RCC 7860 (cell line): ENCODE measurements at regions not wholly inside any gene's neighbourhood (a gene's known extent, or its start where the extent isn't known, plus 50 kb on each side); places are given as distances from the start of the nearest gene placed in this dataset.
A peak's percentile ranks its signal among the peaks of the same experiment; 100 is the strongest.

ENCODE experiments used
- DNase-seq: peaks from one replicate; pipeline ENCODE4 v3.0.0-alpha.2; 2015; ENCODE audit warnings: low spot score
- FAIRE-seq: peaks from 2 replicates; lab custom pipeline; 2012; peaks lifted over from hg19 to GRCh38; lab: Jason Lieb, UNC

DNA sequence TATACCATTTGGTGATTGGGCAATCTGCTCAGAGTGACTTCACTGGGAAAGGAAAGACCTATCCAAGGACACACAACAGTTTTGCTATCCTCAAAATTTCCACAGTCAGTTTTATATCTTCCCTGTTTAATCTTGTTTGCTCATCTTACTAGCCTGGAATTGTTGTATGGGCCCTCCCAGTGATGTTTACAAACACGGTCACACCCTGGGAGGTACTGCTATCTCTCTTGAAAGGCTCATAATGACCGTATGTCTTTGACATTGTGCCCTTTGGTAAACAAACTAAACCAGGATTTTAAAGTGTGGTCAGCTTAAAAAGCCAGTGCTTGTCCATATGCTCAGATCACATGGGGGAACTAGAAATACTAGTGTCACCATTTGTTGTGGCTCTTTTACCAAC, 277.0 kb downstream of the CDH2 start:
- no peak for FAIRE-seq

DNA sequence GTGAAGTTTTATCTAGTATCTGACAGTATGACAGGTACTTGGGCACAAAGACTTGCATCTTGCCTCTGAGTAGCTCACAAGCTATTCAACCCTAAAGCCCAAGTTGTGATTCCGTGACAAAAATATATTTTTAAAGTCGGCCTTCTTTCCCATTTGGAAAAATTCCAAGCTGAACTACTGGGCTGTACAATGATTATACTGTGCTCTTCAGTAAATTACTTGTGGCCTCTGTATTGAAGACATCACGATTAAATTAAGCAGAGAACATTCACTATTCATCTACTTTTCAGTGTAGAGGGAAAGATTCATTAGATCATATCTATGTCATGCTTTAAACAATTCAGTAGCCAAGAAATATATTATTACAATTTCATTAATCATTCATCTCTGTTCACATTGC, 282.2 kb downstream of the CDH2 start:
- FAIRE-seq (no peak), DNase-seq (no peak)

More for the DNA sequence above, 277.0 kb downstream of the CDH2 start:
- no peak for DNase-seq

DNA sequence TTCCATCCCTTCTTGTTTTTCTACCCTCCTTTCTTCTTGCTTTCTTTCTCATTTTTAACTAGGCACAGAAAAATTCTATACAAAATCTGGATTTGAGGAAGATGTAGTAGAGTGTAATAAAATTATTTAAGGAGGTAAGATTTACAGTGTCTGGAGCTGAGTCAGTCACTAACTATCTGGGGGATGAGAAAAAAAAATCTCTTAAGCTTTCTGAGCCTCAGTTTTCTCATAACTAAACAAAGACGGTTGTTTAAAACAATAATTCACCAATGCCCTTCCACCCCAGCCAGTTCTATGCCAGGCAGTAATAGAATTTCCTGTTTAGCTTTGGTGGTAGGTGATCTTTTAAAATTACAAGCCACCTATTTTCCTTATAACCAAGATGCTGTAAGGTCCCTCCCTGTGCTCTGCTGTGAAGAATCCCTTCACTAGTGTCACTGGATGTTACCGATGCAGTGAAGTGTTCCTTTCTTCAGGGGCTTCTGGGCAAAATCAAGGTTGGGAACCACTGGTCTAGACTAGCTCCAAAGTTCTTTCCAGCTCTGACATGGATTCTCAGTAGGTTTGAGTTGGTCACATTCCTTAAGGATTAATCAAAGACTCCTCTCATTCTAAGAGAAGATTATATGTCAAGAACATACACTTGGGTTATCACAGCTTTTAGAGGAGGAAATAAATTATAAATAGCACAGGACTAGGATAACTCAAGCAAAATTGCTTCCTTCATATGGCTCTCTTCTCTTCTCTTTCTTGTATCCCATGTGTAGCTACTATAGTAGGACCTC, 289.0 kb downstream of the CDH2 start:
- FAIRE-seq (no peak), DNase-seq (peak; percentile 39)

DNA sequence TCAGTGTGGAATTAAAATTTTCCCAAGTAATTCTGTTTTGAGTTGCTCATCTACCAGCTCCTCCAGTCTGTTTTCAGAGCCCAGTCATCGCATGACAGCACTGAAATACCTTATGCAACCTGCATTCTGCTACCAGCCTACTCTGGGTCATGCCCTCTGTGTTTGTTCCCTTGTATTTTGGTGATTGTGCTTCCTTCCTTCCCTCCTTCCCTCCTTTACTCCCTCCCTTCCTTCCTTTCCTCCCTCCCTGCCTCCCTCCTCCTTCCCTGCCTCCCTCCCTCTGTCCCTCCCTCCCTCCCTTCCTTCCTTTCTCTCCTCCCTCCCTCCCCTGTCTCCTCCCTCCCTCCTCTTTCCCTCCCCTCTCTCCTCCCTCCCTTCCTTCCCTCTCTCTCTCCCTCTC, 289.6 kb downstream of the CDH2 start:
- FAIRE-seq: no peak
- DNase-seq: peak; percentile 24

DNA sequence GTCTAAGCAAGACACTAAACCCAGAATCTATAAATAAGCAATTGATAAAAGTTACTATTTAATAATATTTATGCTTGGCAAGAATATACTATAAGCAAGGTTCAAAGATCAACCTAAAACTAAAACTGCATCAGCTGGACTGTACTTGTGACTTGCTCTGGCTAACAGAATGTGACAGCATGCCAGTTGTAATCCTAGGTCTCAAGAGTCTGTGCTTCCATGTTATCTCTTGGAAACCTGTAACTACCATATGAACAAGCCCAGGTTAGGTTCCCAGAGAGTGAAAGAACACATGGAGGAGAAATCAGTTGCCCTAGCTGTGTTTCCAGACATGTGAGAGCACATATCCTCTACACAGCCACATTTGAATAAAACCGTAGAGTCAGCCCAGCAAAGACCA, 297.4 kb downstream of the CDH2 start:
- FAIRE-seq (no peak), DNase-seq (no peak)

- FAIRE-seq (no peak), DNase-seq (no peak)
These were observed 305.2 kb downstream of the CDH2 start for GRCh38 chr18:27871726-27872125.

- no peak for DNase-seq
- FAIRE-seq: no peak
These were observed 307.2 kb downstream of the CDH2 start for GRCh38 chr18:27869735-27870134.

DNA sequence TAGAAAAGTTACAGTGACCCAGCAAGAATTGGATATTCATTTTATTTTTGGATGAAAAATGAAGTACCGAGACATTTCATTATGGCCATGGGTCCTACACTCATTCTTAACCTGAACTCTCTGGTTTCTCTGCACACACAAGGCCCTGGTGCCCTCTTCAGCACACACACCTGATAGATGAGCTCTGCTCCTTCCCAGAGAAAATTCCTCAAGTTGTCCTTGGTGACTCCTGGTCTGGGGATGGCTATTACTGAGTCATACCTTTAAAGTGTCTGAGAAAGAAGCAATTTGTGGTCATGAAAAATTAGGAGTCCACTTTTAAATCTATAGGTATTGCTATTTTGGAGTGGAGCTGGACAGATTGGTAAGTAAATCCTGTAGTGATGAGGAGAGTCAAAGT, 311.5 kb downstream of the CDH2 start:
- FAIRE-seq (no peak), DNase-seq (no peak)

GRCh38 chr18:27863780-27864430, 313.0 kb downstream of the CDH2 start:
- DNase-seq (no peak), FAIRE-seq (no peak)

DNA sequence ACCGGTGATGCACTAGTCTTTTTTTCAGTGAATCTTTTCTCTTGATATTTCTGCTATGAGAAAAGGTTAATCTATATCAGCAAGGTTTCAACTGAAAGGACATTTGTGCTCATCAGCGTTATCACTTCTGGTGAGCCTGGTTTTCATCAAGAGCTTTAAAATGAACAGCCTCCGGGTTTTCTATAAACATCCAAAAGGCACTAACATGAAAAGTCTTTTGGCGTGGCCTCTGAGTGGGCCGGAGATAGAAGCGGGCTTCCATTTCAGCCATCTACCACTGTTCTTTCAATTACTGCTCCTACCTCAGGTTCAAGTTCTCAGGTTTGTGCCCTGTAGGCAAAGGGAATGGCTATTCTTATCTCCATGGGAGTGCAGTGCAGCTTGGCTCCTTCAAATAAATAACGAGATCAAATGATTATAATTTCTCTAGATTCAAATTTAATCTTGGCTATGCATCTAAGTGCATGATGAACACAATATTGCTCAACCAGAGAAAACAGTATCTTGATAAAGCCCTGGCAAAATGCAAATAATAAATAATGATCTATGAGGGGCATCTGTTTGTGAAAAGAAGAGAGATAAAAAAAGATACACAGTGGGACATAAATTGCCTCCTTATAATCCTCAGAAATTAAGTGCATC, 314.8 kb downstream of the CDH2 start:
- DNase-seq: no peak
- no peak for FAIRE-seq

DNA sequence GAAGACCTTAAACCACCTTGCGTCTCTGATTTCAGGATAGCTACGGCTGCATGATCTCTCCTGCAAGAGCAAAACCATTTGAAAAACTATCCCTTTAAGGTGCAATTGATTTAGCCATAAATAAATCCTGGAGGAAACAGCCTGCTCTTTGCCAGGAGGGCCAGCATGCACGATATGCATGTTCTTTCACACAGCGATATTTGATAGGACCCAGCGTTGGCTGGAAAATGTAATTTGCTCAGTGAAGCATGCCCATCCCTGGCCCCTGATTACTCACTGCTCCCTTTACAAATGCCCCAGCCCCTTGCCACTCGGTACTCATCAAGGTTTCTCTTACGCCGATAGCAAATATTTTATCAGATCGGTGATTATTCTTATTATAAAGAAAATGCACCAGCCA, 315.4 kb downstream of the CDH2 start:
- FAIRE-seq (no peak), DNase-seq (no peak)

- FAIRE-seq (no peak), DNase-seq (peak; percentile 52)
These were observed 316.2 kb downstream of the CDH2 start for GRCh38 chr18:27860701-27861107.

- FAIRE-seq (no peak), DNase-seq (no peak)
These were observed 316.9 kb downstream of the CDH2 start for GRCh38 chr18:27860011-27860410.

DNA sequence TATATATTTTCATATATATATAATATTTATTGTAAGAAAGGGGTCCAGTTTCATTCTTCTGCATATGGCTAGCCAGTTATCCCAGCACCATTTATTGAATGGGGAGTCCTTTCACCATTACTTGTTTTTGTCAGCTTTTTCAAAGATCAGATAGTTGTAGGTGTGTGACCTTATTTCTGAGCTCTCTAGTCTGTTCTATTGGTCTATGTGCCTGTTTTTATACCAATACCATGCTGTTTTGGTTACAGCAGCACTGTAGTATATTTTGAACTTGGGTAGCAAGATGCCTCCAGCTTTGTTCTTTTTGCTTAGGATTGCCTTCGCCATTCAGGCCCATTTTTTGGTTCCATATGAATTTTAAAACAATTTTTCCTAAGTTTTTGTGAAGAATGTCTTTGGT, 320.1 kb downstream of the CDH2 start:
- FAIRE-seq (no peak), DNase-seq (no peak)

DNA sequence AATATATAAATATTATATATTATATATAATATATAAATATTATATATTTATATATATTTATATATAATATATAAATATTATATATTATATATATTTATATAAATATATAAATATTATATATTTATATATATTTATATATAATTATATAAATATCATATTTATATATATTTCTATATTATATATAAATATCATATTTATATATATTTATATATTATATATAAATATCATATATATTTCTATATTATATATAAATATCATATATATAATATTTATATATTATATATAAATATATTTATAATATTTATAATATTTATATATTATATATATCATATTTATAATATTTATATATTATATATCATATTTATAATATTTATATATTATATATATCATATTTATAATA, 321.4 kb downstream of the CDH2 start:
- no peak for DNase-seq
- FAIRE-seq: no peak

DNA sequence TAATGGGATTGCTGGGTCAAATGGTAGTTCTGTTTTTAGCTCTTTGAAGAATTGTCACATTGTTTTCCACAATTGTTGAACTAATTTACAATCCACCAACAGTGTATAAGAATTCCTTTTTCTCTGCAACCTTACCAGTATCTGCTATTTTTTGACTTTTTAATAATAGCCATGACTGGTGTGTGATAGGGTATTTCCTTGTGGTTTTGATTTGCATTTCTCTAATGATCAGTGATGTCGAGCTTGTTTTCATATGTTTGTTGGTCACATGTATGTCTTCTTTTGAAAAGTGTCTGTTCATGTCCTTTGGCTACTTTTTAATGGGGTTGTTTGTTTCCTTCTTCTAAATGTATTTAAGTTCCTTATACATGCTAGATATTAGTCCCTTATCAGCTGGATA, 322.3 kb downstream of the CDH2 start:
- no peak for DNase-seq
- no peak for FAIRE-seq

DNA sequence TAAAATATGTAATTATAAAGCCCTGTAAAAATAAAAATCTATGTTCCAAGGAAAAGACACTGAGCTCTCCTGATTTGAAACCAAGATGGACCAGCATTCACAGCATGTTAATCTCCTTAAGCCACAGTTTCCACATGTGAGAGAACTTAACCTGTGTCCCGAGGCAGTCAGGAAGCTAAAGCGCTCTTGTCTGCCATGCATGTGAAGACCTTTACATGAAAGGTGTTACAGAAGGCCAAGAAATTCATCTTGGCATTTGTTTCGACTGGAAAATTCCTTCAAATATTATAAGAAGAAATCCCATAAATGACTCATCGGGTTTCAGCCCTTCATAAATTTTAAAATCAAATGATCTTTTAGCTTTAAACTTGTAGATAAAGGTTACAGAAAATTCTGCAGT, 328.6 kb downstream of the CDH2 start:
- FAIRE-seq (no peak), DNase-seq (no peak)

DNA sequence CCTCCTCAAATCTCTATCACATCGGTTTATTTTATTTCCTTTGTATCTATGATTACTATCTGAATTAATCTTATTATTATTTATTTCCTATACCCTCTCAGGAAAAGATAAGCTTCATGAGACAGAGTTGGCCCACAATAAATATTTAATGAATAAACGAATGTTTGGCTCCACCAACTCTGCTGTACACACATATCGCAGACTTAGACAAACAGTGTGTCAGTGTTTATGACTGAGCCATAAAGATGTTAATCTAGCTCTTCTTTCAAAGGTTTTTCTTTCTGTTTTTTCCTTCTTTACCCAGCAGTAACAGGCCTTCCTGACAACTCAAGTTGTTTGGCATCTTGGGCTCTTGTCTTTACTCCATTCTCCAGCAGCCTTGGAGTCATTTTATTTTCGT, 329.5 kb downstream of the CDH2 start:
- DNase-seq: no peak
- FAIRE-seq: no peak

DNA sequence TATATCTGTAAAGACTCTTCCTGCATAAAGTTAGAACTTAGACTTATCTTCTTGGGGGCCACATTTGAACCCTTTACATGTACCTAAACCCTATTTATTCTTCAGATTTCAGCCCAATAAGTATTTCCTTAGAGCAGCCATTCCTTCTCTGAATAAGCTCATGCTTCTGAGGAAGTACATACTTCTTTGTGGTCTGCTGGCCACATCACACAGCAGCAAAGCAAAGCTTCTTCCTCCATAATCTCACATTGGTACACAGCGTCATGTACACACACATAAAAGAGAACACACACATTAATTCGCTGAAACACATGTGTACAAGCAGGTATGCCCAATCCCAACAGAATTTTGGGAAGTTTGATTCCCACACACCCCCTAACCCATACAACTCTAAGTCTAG, 331.0 kb downstream of the CDH2 start:
- no peak for DNase-seq
- FAIRE-seq: no peak

DNA sequence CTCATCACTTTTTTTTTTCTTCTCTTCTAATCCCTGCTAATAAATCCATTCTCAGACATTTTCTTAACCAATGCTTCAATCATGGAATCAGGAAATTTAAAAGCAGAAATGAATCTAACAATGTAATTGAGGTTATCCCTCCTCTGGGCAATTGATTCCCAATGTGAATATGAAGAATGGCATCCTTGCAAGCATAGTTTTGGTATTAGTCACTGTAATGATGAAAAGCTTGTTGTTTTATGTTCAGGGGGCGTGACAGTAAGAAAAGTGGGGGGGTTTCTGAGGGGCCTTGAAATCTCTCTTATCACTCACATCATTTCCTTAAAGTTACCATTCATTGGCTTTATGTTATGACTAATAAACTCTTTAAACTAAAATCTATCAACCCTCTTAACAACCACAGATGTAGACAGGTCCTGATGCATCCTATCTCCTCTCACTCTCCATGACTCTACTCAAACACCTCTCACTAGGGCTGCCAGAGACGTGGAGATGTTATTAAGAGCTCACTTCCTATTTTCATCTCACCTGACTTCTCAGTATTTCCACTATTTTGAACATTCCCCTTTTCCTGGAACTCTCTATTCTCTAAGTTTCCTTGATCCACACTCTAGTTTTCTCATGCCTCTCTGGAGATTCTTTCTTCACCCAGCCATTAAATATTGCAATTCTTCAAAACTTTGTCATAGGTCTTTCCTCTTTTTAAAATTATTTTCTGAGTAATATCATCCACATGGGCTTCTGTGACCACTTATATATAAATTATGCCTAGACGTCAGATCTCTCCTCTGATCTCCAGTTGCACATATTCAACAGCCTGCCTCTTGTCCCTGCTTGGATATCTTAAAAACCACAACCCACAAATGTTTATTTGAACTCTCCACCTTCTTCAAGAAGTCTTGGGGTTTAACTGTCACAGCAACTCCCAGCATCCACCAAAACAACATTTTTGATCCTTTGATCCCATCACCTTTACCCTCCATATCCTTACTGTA, 332.9 kb downstream of the CDH2 start:
- FAIRE-seq (peak; percentile 92), DNase-seq (peak; percentile 89)

GRCh38 chr18:27839141-27839540, 337.8 kb downstream of the CDH2 start:
- DNase-seq: peak; percentile 95
- peak; percentile 80 for FAIRE-seq
